H1 (cell line): ENCODE measurements at regions not wholly inside any gene's neighbourhood (a gene's known extent, or its start where the extent isn't known, plus 50 kb on each side); places are given as distances from the start of the nearest gene placed in this dataset.
"Not testable (repeated sequence)": the region's sequence is repeated elsewhere in the genome, so short reads cannot be mapped to it uniquely, and the experiment has no call there.

Experiments
- CTCF ChIA-PET: fragments of 300-600 bp; sonication (Branson Sonifier 250); formaldehyde crosslinking; loops from one replicate; lab custom pipeline; 2021; ENCODE audit not compliant: partially characterized antibody; lab: Charles Lee
- POLR2A ChIA-PET: fragments of 300-600 bp; sonication (Branson Sonifier 250); formaldehyde crosslinking; loops from one replicate; lab custom pipeline; 2021; ENCODE audit warnings: inconsistent platforms; ENCODE audit not compliant: partially characterized antibody; lab: Charles Lee
- DNase-seq, 2 experiments: peaks; one replicate each; pipeline versions ENCODE4 v3.0.0 to v3.0.0-alpha.2; 2010 to 2022; ENCODE audit warnings: low spot score in 2 of 2, low read depth in 1 of 2, mixed read lengths in 1 of 2
- FAIRE-seq: peaks from 2 replicates; lab custom pipeline; 2011; peaks lifted over from hg19 to GRCh38; lab: Jason Lieb, UNC
- H2AFZ ChIP-seq: 2 replicates; pipeline ENCODE4 v1.8.1; 2012; ENCODE audit warnings: low read length, inconsistent platforms
- H2AK5ac ChIP-seq: 2 replicates; pipeline ENCODE4 v1.6.1; 2013; ENCODE audit warnings: low read depth, low read length
- H2BK120ac ChIP-seq: replicated peaks from 2 replicates; pipeline ENCODE3; 2013; ENCODE audit warnings: low read depth, low read length, inconsistent platforms
- H2BK12ac ChIP-seq: 2 replicates; pipeline ENCODE4 v1.6.1; 2013; ENCODE audit warnings: low read depth, low read length
- H2BK15ac ChIP-seq: 2 replicates; pipeline ENCODE4 v1.6.1; 2013; ENCODE audit warnings: low read length
- H2BK20ac ChIP-seq: 2 replicates; pipeline ENCODE4 v1.6.1; 2013; ENCODE audit warnings: low read length
- H2BK5ac ChIP-seq: 2 replicates; pipeline ENCODE4 v1.6.1; 2013; ENCODE audit warnings: low read depth, low read length
- H3K14ac ChIP-seq: 2 replicates; pipeline ENCODE4 v1.6.1; 2013; ENCODE audit warnings: inconsistent platforms; ENCODE audit not compliant: insufficient read length
- H3K18ac ChIP-seq: 2 replicates; pipeline ENCODE4 v1.6.1; 2013; ENCODE audit warnings: low read length; ENCODE audit errors: extremely low read depth
- H3K23ac ChIP-seq: 2 replicates; pipeline ENCODE4 v1.6.1; 2013; ENCODE audit warnings: inconsistent platforms; ENCODE audit not compliant: insufficient read length
- H3K23me2 ChIP-seq: 2 replicates; pipeline ENCODE4 v1.6.1; 2013; ENCODE audit warnings: low read depth, low read length
- H3K27ac ChIP-seq: 2 replicates; pipeline ENCODE4 v1.6.1; 2011; ENCODE audit warnings: low read depth, low read length, inconsistent platforms
- H3K27me3 ChIP-seq, 4 experiments: replicated peaks in 1 of 4; 1 replicate in 1 of 4; 2 replicates in 3 of 4; pipeline versions ENCODE4 v1.6.1 to v1.8.1; 2011 to 2013; ENCODE audit warnings: low read length in 3 of 4, mild to moderate bottlenecking in 3 of 4, inconsistent platforms in 2 of 4, mixed read lengths in 2 of 4, moderate library complexity in 1 of 4; ENCODE audit not compliant: control insufficient read depth in 3 of 4, insufficient read depth in 3 of 4; ENCODE audit errors: extremely low read depth in 1 of 4
- H3K36me3 ChIP-seq, 4 experiments: 2 replicates each; pipeline versions ENCODE4 v1.6.1 to v1.8.1; 2011 to 2013; ENCODE audit warnings: mild to moderate bottlenecking in 4 of 4, low read length in 3 of 4, moderate library complexity in 2 of 4, control low read depth in 1 of 4, inconsistent platforms in 1 of 4; ENCODE audit not compliant: insufficient read depth in 4 of 4, control insufficient read depth in 2 of 4
- H3K4ac ChIP-seq: replicated peaks from 2 replicates; pipeline ENCODE3; 2013; ENCODE audit warnings: low read length, low read depth, mixed read lengths, inconsistent platforms; ENCODE audit not compliant: insufficient read length
- H3K4me1 ChIP-seq, 4 experiments: replicated peaks in 1 of 4; 1 replicate in 1 of 4; 2 replicates in 3 of 4; pipeline versions ENCODE4 v1.6.1 to v1.8.1; 2011 to 2013; ENCODE audit warnings: low read length in 3 of 4, inconsistent platforms in 2 of 4, mixed read lengths in 1 of 4; ENCODE audit not compliant: insufficient read depth in 4 of 4, control insufficient read depth in 3 of 4
- H3K4me2 ChIP-seq, 2 experiments: 2 replicates each; pipeline versions ENCODE4 v1.6.1 to v1.8.1; 2011 to 2013; ENCODE audit warnings: low read depth in 2 of 2, low read length in 2 of 2, control low read depth in 1 of 2, inconsistent platforms in 1 of 2, mild to moderate bottlenecking in 1 of 2; ENCODE audit not compliant: insufficient read depth in 1 of 2
- H3K4me3 ChIP-seq, 4 experiments: fragments of 200-600, 300-600 bp in 1 of 4; sonication (generic), shearing (Covaris generic), sonication (Bioruptor Twin) in 1 of 4; 2 replicates each; pipeline versions ENCODE4 v1.5.1 to v1.8.1; 2011 to 2016; ENCODE audit warnings: low read length in 4 of 4, low read depth in 3 of 4, control low read depth in 2 of 4, inconsistent platforms in 2 of 4, mild to moderate bottlenecking in 2 of 4, mixed read lengths in 1 of 4, moderate library complexity in 1 of 4; ENCODE audit not compliant: insufficient read depth in 2 of 4; ENCODE audit errors: extremely low read depth in 1 of 4
- H3K56ac ChIP-seq: replicated peaks from 2 replicates; pipeline ENCODE3; 2013; ENCODE audit warnings: low read depth, mild to moderate bottlenecking, mixed read lengths, low read length, inconsistent platforms; ENCODE audit not compliant: insufficient read length
- H3K79me1 ChIP-seq: 2 replicates; pipeline ENCODE4 v1.6.1; 2013; ENCODE audit warnings: low read depth, low read length, control low read depth
- H3K79me2 ChIP-seq, 2 experiments: 2 replicates each; pipeline versions ENCODE4 v1.6.1 to v1.8.1; 2012 to 2013; ENCODE audit warnings: low read length in 2 of 2, mild to moderate bottlenecking in 2 of 2, inconsistent platforms in 1 of 2; ENCODE audit not compliant: insufficient read depth in 2 of 2, control insufficient read depth in 1 of 2
- H3K9ac ChIP-seq, 4 experiments: replicated peaks in 1 of 4; 1 replicate in 1 of 4; 2 replicates in 3 of 4; pipeline versions ENCODE4 v1.6.1 to v1.8.1; 2011 to 2013; ENCODE audit warnings: low read depth in 3 of 4, low read length in 3 of 4, control low read depth in 2 of 4, mild to moderate bottlenecking in 2 of 4, moderate library complexity in 2 of 4, inconsistent platforms in 1 of 4; ENCODE audit errors: extremely low read depth in 1 of 4
- H3K9me3 ChIP-seq, 2 experiments: 2 replicates each; pipeline versions ENCODE4 v1.6.1 to v1.8.1; 2012 to 2013; ENCODE audit warnings: mild to moderate bottlenecking in 2 of 2, moderate library complexity in 2 of 2, control low read depth in 1 of 2, inconsistent platforms in 1 of 2, low read depth in 1 of 2, low read length in 1 of 2, mixed read lengths in 1 of 2; ENCODE audit not compliant: insufficient read depth in 2 of 2
- H4K20me1 ChIP-seq, 2 experiments: replicated peaks in 1 of 2; 2 replicates each; pipeline versions ENCODE3 to v1.8.1; 2011 to 2013; ENCODE audit warnings: inconsistent platforms in 2 of 2, low read length in 2 of 2, mild to moderate bottlenecking in 1 of 2; ENCODE audit not compliant: insufficient read depth in 2 of 2, control insufficient read depth in 1 of 2
- H4K5ac ChIP-seq: 2 replicates; pipeline ENCODE4 v1.6.1; 2013; ENCODE audit warnings: low read length, low read depth, mixed read lengths, inconsistent platforms; ENCODE audit not compliant: insufficient read length
- H4K8ac ChIP-seq: 2 replicates; pipeline ENCODE4 v1.8.0; 2013; ENCODE audit warnings: mild to moderate bottlenecking, moderate library complexity, low read length, inconsistent platforms; ENCODE audit not compliant: insufficient read depth; ENCODE audit errors: extremely low read depth
- H4K91ac ChIP-seq: replicated peaks from 2 replicates; pipeline ENCODE3; 2013; ENCODE audit warnings: low read length, mixed read lengths, inconsistent platforms; ENCODE audit not compliant: insufficient read length
- RAD21 ChIP-seq, 2 experiments: IDR thresholded peaks in 1 of 2; conservative IDR thresholded peaks in 1 of 2; 2 replicates each; pipeline ENCODE4 v1.6.1; 2011; ENCODE audit warnings: low read depth in 2 of 2, low read length in 2 of 2, improper control_type of control experiment in 1 of 2, inconsistent platforms in 1 of 2, mild to moderate bottlenecking in 1 of 2, moderate library complexity in 1 of 2
- WGBS, 2 experiments: shearing (Covaris generic) in 1 of 2; methylation state at CpG; one replicate each; pipeline versions ENCODE4 v1.1.6 to v1.1.7; 2013 to 2015; ENCODE audit warnings: low lambda C conversion rate in 2 of 2, mixed read lengths in 2 of 2, inconsistent platforms in 1 of 2, low coverage in 1 of 2, missing lambda C conversion rate in 1 of 2; ENCODE audit not compliant: insufficient replicate concordance in 2 of 2, insufficient coverage in 1 of 2, insufficient read length in 1 of 2; ENCODE audit errors: extremely low coverage in 1 of 2, missing lambda C conversion rate in 1 of 2; 5-methylcytosine and 5-hydroxymethylcytosine counted together

DNA sequence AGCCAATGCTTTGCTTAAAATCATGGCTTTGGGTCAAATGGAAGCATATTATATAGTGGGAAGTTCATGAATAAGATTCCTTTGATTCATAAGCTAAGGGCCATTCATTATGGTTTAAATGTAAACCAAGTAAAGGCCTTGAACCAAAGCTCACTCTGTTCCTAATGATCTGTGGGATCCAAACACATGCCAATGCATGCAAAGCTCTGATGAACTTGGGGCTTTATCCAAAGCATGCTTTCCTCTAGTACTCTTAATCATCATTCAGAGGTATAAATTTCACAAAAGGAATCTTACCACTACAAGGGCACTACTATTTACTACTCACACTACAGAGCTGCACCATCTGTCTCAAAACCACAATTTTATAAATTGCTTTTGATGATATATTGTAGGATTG is 102.8 kb upstream of the RBMS1 start (continued):
- TF ChIP-seq RAD21 (IDR thresholded peaks at IDR 0.05 in 1 of 2, conservative IDR thresholded peaks at IDR 0.05 in 1 of 2; ENCODE audit: low read depth in 2 of 2, low read length in 2 of 2) = no peak

DNA sequence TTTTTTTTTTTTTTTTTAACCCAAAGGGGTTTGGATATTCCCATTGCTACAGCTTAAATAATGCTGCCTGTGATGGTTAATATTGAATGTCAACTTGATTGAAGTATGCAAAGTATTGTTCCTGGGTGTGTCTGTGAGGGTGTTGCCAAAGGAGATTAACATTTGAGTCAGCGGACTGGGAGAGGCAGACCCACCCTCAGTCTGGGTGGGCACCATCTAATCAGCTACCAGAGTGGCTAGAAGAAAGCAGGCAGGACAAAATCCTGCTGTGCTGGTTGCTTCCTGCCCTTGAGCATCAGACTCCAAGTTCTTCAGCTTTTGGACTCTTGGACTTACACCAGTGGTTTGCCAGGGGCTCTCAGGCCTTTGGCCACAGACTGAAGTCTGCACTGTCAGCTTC is 106.8 kb upstream of the RBMS1 start:
- WGBS, 2 experiments = 100% methylated on average over 1 of the region's 1 CpG; no CpG with 5 or more reads in 1 of the 2 experiments
- H3K79me1 ChIP-seq = not testable (repeated sequence)

More for the DNA sequence above, 106.8 kb upstream of the RBMS1 start:
- H2BK20ac ChIP-seq, H3K4me2 ChIP-seq, H3K27ac ChIP-seq, H3K4ac ChIP-seq, H4K8ac ChIP-seq, DNase-seq, H3K23ac ChIP-seq, H3K14ac ChIP-seq, H3K4me1 ChIP-seq, H3K9ac ChIP-seq, H3K36me3 ChIP-seq, H2BK12ac ChIP-seq, H3K23me2 ChIP-seq, H4K20me1 ChIP-seq, POLR2A ChIA-PET, H2BK5ac ChIP-seq, H3K9me3 ChIP-seq, H4K5ac ChIP-seq, H2BK120ac ChIP-seq, H2AK5ac ChIP-seq, H3K18ac ChIP-seq, H4K91ac ChIP-seq, H2AFZ ChIP-seq, H3K79me2 ChIP-seq, FAIRE-seq, H3K56ac ChIP-seq, H3K27me3 ChIP-seq, H2BK15ac ChIP-seq, H3K4me3 ChIP-seq: not testable (repeated sequence)
- CTCF ChIA-PET = interaction anchor here (0.6 kb wide), 1 partner anchor 108 kb away, joined by 3 read pairs; no protein-coding TSS in a partner anchor
